ENCODE measurements at regions not wholly inside any gene's neighbourhood (a gene's known extent, or its start where the extent isn't known, plus 50 kb on each side); places are given as distances from the start of the nearest gene placed in this dataset.
A peak's percentile ranks its signal among the peaks of the same experiment; 100 is the strongest.

DNA sequence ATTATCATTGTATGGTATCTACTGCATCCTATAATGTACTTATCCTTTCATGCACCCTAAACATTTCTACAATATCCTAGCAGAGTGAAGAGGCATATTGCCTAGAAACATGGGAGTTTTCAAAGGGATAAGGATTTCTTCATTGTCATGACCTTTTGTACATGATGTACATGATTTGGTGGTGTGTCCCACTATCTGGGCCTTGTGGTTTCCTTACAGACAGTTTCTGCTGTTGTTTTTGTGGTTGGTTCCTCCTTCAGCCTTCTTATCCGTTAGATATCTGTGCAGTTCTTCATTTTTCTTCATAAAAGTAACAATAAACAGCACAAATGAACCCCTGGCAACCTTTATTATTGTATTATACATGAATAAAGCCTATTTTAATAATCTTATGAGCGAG is 70.4 kb upstream of the BACH1 start:
- DNase-seq (ENCODE audit: low read depth), result peak; percentile 96

DNA sequence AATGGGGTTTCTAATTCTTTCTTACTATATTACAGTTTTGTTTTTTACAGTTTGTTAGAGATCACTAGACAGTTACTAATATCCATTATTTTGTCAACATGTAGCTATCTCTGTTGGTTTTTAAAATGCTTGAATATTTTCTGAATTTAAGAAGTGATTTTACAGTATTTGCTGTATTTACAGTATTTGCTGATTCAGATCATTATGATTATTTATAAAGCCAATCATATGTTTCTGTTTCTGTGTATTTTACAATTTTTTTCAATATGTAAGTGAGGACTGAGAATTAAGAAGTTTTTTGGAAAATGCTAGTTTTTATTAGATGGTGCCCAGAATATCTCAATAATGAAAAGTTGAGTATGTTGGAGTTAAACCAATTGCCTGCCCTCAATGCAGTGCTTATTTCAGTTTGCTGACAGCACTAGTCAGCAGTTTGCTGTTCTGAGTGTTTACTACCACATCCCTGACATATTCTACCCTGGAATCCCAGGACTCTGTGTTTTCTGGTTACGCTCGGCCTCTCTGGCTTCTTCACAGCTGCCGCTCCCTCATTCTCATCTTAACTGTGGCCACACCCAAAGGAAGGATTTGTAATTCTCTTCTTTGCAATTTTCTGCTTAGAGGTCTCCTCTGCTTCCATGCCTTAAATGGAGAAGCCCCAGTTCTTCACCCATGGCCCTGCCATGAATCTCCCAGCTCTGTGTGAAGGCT is 68.0 kb upstream of the BACH1 start:
- peak; percentile 71 for DNase-seq (ENCODE audit: low read depth)

DNA sequence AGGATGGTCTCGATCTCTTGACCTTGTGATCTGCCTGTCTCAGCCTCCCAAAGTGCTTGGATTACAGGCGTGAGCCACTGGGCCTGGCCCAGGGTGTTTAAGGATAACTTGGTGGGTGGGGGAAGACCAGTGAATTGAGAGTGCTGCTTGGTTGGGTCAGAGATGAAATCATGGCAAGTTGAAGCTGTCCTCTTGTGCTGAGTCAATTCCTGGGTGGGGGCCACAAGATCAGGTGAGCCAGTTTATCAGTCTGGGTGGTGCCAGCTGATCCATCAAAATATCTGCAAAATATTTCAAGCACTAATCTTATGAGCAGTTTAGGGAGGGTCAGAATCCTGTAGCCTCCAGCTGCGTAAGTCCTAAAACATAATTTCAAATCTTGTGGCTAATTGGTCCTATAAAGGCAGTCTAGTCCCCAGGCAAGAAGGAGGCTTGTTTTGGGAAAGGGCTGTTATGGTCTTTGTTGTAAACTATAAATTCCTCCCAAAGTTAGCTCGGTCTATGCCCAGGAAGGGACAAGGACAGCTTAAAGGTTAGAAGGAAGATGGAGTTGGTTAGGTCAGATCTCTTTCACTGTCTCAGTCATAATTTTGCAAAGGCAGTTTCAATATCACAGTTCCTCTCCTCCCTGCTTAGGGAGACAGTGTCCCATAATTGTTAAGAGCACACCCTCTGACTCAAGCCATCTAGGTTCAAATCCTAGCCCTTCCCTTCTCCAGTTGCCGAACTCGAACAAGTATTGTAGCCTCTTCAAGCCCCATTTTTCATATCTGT is 66.8 kb upstream of the BACH1 start:
- DNase-seq (ENCODE audit: low read depth), result no peak

DNA sequence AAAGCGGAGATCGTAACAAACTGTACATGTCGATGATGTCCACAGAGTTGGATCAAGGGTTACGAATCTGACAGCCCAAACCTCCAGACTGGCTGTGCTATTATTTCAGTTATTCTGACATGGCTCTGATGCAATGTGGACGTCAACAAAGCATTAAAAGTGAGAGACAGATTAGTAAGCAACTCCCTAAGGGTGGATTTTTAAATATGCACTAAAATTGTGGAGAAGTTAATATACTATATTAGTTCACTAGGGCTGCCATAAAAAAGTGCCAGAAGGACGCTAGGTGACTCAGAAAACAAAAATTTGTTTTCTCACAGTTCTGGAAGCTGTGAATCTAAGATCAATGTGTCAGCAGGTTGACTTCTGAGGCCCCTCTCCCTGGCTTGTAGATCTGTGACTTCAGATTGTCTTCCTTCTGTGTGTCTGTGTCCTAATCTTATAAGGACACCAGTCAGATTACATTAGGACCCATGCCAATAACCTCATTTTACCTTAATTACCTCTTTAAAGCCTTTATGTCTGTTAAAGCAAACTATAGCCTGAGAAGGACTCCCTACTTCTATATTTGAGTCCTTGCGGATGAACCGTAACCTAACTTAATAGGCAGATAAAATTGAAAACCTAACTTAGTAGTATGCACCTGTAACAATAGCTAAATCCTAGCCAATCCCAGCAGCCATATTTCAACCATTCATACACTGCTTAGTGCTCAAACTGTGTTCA is 66.0 kb upstream of the BACH1 start:
- peak; percentile 53 for DNase-seq (ENCODE audit: low read depth)

DNA sequence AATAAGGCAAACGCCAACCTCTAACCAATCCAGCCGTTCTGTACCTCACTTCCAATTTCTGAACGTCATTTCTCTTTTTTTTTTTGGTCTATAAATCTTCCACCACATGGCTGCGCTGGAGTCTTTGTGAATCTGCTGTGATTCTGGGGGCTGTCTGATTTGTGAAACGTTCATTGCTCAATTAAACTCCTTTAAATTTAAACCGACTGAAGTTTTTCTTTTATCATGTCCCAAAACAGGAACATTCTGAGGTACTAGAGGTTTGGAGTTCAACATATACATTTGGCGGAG is 65.5 kb upstream of the BACH1 start:
- no peak for DNase-seq (ENCODE audit: low read depth)

DNA sequence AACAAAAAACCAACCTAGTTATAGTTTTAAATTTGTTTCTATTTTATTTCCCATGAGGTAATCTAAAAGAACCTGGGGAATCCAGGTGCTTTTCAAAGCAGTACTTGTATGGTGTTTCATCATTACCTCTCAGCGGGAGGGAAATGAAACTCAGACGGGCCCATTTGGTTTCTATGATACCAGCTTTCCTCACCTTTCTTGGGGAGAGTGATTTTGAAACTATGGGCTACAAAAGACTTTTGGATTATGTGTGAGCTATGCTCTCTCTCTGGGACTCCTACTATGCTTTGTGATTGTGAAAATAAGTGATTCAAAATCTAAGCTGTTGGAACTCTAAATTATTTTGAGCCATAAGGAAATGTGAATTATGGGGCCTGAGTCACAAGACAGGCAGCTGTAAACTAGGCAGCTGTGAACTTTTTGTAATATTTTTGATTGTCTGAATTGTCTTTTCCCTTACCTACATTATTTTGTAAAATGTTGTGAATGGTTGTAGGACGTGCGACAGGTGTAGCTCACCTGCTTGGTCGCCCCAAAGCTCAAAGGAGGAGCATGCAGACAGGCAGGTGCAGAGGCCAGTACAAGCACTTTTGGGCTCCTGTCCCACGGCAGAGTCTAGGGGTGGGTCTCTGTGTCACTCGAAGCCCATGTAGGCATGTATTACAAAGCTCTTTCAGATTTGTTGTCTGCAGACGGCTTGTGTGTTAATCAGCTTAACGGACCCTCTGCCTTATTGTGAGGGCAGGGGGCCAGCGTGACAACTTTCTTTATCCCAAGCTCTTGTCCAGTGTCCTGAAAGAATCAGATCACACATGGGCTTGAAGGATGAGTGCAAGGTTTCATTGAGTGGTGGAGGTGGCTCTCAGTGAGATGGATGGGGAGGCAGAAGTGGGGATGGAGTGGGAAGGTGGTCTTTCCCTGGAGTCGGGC is 64.8 kb upstream of the BACH1 start:
- no peak for DNase-seq (ENCODE audit: low read depth)

DNA sequence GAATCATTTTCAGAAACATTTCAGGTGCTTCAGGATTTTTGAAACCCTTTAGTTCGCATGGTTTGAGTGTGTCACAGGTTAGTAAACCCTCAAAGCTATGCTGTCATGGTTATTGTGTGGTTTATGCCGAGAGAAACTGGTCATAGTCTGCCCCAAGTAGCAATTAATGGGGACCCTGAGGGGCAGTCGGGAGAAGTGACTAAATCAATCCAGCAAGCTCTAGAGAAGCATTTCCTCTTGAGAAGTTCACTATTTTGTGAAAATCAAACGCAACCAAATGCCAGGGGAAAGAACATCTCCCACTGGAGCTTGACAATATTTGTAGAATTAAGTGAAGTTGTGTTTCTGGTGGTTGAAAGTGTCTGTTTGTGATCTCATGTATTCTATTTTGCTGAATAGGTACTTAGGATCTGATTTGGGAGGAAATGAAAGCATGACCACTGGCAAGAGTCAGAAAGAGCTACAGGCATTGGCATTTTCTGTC is 63.0 kb upstream of the BACH1 start:
- no peak for DNase-seq (ENCODE audit: low read depth)

DNA sequence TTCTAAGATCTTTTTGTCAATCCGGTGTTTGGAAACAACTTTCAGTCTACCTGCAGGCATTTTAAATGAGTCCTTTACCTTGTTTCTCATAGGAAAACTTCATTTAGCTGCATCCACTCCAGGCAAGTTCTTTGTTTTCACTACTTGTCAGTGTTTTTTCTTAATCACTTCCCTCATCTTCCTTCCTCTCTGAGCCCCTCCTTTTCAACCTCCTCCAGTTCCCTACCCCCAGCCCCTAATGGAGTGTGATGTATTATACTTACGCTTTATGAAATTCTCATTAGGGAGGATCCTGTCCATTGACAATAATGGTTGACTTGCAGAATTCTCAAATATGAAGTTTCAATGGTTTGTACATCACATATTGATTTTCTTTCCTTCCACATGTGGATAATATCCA is 62.5 kb upstream of the BACH1 start:
- no peak for DNase-seq (ENCODE audit: low read depth)

DNA sequence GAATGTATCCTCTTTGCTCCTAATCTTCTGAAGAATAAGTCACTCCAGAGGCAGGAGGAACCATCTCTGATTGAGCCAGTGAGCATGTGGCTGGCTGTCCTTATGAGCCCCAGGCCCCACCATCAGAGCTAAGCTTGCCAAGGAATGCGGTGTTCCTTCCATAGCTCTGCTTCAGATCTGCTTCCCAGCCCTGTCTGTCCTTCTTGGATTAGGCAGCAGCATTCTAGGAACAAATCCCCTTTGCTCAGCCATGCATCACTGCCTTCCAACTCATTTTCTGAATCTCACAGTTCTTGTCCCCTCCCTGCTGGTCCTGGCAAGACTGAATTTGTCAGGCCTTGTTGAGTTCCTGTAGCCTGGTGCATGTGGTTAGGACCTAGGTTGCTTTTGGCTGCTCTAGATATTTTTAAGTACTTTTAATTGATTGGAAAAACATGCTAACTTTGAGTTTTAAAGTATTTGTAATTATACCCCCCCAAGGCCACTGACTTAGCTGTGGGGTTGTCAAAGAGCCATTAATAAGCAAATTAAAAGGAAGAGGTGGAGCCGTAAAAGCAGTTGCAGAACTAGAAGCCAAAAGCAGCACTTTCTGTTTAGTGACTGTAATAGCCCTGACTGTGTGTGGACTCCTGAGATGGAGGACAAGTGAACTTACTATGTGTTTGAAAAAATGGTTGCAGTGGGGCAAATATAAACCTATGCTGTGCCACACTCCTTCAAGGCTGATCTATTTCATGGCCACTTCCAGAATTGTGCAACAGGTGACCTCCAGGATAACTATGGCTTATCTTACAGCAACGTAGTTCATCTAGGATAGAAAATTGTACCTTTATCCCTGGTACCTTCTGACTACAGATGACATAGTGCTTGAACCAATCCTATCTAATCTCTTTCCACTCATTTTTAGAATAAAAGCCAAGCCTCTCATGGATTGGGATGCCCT is 61.3 kb upstream of the BACH1 start:
- DNase-seq (ENCODE audit: low read depth), result peak; percentile 58

DNA sequence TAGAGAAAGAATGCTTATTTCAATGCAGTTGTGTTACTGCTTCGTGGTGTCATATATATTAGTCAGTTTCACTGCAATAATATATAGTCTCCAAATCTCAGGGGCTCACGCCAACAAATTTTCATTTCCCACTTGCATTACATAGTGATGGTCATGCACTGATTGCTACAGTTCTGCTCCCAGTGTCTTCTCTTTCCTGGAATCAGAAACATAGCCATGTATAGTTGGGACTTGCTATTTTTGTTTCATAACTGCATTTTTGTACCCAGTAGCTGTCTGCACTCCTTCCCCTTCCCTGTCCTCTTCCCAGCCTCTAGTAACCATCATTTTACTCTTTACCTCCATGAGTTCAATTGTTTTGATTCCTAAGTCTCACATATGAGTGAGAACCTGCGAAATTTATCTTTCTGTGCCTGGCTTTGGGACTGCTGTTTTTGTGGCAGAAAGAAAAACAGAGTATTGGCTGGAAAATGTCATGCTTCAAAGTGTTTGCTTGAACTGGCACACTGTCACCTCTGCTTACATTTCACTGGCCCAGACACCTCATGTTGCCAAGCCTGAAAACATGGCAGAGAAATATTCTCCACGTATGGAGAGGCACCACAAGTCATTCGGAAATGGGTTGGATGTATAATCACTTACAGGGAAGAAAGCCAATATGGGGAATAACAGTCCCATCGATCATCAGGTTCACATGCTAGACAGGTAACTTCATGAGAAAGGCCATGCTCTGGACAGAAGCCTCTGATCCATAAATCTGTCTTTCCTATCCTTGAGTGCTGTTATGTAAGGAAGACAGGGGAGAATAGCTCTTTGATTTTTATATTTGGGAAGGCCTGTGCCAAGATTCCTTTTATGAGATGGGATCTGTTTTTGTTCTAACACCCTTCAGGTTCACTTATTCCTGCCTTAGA is 60.4 kb upstream of the BACH1 start:
- DNase-seq (ENCODE audit: low read depth), result peak; percentile 46

DNA sequence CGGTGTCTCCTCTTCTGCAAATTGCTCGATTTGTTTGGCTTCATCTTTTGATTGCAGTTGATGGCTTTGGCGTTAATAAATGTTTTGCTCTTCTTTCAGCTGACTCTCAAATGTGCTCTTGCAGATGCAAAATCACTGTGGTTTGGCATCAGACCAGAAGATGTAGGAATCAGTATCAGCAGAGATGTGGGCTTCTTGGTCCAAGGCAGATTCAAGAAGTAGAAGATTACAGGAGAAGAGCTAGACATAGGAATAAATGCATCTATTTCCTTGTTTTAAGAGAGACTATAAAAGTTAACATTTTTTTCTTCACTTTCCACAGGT is 59.8 kb upstream of the BACH1 start:
- peak; percentile 90 for DNase-seq (ENCODE audit: low read depth)

DNA sequence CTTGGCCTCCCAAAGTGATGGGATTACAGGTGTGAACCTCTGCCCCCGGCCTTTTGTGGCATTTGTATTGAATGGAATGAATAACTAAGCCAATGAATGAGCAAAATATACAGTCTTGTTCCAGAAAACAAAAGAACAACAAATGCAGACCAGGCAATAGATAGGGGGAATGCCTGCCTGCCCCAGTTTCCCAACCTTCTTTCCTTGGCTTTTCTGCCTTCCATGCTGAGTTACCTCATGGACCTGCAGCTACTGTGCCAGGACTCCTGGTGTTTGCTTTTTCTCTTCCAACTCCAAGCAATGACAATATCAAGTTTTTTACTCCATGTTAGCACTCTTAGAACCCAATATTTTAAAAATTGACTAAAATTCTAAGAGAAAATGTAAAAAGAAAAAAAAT is 58.6 kb upstream of the BACH1 start:
- DNase-seq (ENCODE audit: low read depth), result no peak

DNA sequence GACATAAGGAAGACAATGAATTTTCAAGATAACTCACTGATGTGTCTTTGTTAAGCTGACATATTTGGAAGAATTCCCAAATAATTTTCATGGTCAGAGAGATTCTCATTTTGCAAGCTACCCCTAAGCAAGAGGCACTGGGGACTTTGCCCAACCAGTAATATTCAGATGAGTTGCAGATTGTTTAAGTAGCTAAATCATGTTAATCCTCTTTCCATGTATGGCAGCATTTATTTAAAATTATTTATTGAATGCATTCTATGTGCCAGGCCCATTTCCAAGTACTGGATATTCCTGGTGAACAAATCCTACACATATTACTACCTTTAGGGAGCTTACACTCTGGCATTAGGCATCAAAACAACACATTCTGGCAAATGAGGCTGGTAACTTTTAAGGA is 56.5 kb upstream of the BACH1 start:
- no peak for DNase-seq (ENCODE audit: low read depth)

DNA sequence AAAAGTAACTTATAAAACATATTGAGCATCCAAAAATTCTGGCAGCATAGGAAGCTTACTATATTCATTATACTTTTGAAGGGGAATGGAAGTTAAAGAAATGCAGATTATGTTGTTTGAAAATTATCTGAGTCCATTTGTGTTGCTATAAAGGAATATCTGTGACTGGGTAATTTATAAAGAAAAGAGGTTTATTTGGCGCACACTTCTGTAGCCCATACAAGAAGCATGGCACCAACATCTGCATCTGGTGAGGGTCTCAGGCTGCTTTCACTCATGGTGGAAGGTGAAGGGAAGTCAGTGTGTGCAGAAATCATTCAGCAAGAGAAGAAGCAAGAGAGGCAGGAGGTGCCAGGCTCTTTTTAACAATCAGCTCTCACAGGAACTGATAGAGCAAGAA is 55.5 kb upstream of the BACH1 start:
- no peak for DNase-seq (ENCODE audit: low read depth)

DNA sequence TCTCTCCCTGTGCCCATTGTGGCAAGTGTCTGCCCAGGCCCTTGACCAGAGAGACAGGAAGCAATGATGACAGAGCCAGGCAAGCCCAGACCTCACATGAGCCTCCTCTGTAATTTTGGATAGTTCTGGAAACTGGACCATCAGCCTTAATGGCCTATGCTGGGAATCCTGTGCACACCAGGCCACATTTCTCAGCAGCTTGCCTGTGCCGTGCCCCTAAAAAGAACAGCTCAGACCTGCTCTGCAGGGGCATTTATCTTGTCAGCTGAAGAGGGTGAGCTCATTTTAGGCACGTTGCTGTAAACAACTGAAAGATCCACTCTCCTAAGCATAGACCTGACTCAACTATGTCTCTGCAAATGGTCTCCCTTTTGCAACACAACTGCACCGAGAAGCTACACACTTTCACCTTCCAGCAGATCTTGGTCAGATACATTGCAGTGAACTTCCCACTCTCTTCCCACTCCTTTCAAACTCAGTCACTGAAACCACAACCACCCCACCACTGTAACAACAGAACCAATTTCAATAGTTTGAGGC is 53.5 kb upstream of the BACH1 start:
- peak; percentile 77 for DNase-seq (ENCODE audit: low read depth)

DNA sequence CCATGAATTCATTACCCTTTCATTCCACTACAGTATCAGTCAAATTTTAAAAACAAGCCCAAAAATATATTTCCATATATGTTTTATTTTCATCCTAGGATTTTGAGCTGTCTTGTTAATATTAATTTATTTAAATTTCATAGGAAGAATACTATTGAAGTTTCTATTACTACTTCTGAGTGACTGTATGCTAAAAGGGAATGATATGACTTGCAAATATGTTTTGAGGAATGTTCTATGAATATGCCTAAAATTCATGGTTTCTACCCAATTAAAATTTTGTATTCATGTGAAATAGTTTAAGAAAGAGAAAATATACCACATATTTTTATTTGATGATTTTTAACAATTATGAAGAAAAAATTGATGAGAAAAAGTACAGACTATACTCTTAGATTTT is 52.9 kb upstream of the BACH1 start:
- no peak for DNase-seq (ENCODE audit: low read depth)

DNA sequence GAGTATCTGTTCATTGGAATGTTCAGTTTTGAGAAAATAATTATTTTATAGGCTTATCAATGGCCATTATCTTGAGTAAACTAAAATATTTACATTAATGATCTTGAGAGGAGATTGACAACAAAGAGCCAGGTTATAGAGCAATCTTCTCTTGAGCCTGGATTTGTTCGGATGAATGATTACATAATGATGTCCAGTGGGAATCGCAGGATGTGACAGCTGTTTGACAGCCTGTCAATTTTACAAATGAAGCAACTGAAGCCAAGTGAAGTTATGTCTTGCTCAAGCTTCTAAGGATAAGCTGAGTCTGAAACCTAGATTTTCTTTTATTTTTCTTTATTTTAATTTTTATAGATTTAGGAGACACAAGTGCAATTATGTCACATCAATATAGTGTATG is 52.1 kb upstream of the BACH1 start:
- no peak for DNase-seq (ENCODE audit: low read depth)

DNA sequence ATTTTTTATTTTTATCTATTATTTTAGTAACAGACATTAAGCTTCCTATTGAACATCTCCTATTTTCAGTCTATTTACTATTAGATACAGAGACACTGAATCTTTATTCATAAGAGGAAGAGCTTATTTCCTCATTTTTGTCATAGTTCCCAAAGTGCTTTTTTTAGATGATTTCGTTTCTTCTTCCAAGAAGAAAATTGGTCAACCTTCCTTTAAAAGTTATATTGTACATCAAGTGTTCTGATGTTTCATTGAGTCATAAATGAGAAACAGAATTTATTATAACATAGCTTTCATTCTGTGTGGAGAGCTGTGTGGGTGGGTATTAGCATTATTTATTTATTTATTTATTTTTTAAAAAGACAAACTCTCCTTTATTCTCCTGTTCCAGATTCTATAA is 50.6 kb upstream of the BACH1 start:
- peak; percentile 32 for DNase-seq (ENCODE audit: low read depth)

All from amniotic epithelial cell (primary cell).